VCaP (cell line): ENCODE measurements at regions not wholly inside any gene's neighbourhood (a gene's known extent, or its start where the extent isn't known, plus 50 kb on each side); places are given as distances from the start of the nearest gene placed in this dataset.

Experiments used
- H3K27ac ChIP-seq: fragments of 450-650 bp; 2 replicates; pipeline ENCODE4 v1.5.1; 2017
- TF ChIP-seq, protein P1 (sequence below): fragments of 450-650 bp; conservative IDR thresholded peaks from 2 replicates; pipeline ENCODE4 v1.5.1; 2017; ENCODE audit warnings: mild to moderate bottlenecking, moderate library complexity

DNA sequence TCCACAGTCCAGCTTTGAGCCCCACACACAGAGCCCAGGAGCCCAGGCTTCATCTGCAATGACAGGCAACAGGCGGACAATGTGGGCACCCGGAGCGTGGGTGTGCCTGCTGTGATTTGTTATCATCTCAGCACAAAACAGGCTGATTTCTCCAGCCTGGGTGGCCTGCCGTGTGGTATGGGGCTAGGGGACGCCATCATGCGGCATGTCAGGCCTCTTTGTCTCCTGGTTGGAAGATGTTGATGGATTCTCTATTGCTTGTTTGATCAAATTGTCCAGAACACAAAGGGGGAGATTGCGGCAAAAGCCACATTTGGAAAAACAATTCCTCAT, 147.1 kb downstream of the KIF26A start:
- TF ChIP-seq, protein P1, sequence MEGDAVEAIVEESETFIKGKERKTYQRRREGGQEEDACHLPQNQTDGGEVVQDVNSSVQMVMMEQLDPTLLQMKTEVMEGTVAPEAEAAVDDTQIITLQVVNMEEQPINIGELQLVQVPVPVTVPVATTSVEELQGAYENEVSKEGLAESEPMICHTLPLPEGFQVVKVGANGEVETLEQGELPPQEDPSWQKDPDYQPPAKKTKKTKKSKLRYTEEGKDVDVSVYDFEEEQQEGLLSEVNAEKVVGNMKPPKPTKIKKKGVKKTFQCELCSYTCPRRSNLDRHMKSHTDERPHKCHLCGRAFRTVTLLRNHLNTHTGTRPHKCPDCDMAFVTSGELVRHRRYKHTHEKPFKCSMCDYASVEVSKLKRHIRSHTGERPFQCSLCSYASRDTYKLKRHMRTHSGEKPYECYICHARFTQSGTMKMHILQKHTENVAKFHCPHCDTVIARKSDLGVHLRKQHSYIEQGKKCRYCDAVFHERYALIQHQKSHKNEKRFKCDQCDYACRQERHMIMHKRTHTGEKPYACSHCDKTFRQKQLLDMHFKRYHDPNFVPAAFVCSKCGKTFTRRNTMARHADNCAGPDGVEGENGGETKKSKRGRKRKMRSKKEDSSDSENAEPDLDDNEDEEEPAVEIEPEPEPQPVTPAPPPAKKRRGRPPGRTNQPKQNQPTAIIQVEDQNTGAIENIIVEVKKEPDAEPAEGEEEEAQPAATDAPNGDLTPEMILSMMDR: no peak
- H3K27ac ChIP-seq: no peak overlapping the region

DNA sequence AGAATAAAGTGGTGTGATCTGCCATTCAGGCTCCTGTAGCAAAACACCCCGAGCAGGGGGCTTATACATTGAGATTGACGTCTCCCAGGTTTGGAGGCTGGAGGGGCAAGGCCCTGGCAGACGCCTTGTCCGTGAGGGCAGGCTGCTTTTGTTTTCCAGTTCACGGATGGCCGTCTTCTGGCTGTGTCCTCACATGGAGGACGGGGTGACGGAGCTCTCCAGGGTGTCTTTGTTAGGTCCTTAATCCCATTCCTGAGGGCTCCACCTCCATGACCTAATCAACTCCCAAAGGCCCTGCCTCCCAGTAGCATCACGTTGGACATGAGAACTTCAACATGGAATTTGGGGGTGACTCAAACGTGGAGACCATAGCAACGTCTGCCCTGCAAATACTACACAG, 147.7 kb downstream of the KIF26A start:
- TF ChIP-seq, protein P1: no peak
- no peak overlapping the region for H3K27ac ChIP-seq

DNA sequence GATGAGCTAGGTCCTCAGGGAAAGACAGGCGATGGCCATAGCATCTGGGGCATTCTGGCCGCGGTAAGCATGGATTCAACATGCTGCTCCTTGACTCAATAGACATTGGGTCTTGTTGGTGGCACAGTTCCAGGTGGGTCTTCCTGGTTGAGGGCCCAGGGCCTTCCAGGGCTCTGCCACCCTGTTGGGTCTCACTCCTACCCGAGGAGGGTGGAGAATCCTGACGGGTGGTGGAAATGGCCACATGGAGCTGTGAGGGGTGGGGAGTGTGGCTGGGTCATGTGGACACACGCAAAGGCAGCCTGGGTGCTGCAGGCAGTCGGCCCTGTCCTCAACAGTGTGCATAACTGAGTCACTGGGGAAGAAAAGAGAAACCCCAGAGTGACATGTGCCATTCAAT, 148.1 kb downstream of the KIF26A start:
- no peak overlapping the region for H3K27ac ChIP-seq
- TF ChIP-seq, protein P1: no peak

DNA sequence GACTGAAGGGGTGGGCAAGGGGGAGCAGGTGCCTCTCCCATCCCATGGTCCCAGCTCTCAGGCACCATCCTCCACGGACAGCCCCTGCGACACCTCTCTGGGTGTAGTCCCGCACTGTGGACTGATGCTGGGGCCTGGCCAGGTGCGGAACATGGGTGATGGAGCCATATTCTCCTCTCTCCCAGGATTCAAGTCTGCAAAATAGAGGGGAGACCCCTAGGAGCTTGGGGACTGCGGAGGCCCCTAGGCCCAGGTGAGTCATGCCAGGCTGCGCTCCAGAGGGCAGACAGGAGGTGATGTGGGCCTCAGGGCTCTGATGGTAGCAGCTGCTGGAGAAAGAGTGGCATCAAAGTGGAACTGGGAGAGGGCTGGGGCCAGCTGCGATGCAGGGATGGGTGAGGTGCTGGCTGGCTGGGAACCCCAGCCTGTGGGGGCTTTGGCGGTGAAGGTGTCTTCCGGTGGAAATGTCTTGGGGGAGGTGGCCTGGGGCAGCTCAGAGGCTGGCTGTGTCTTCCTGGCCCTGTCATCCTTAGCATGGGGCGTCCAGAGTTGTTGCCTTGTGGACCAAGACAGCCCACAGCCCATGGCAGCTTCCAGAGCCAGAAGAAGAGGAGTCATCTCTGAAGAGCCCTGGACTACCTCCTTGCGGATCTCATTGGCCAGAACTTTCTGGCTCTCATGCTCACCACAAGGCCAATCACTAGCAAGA, 149.1 kb downstream of the KIF26A start:
- TF ChIP-seq, protein P1: no peak
- H3K27ac ChIP-seq: no peak overlapping the region

DNA sequence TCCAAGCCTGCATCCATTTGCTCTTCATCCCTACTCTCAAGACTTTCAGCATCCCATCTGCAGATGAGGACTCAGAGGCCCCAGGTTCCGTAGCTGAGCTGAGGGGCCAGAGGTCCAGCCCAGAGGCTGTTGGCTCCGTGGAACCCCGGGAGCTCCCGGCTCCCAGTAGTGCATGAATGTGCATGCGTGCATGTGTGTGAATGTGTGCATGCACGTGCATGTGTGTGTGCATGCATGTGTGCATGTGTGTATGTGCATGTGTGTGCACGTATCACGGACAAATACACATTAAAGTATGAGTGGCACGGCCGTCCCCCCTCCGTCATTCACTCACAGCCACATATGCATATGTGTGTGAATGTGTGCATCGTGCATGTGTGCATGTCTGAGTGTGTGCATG, 149.9 kb downstream of the KIF26A start:
- TF ChIP-seq, protein P1: no peak
- no peak overlapping the region for H3K27ac ChIP-seq

DNA sequence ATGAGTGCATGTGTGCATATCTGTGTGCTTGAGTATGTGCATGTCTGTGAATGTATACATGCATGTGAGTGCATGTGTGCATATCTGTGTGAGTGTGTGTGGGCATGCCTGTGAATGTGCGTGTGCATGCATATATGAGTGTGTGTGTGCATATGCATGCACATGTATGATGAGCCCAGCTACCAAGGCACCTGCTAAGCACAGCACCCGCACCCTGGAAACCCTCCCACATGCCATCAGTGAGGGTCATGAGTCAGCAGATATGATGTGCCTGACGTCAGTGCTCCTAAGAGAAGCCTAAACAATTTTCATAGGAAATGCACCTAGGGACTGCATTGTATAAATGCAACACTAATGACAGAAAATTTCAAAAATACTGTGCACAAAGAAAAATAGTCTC, 151.1 kb downstream of the KIF26A start:
- no peak overlapping the region for H3K27ac ChIP-seq
- TF ChIP-seq, protein P1: no peak

DNA sequence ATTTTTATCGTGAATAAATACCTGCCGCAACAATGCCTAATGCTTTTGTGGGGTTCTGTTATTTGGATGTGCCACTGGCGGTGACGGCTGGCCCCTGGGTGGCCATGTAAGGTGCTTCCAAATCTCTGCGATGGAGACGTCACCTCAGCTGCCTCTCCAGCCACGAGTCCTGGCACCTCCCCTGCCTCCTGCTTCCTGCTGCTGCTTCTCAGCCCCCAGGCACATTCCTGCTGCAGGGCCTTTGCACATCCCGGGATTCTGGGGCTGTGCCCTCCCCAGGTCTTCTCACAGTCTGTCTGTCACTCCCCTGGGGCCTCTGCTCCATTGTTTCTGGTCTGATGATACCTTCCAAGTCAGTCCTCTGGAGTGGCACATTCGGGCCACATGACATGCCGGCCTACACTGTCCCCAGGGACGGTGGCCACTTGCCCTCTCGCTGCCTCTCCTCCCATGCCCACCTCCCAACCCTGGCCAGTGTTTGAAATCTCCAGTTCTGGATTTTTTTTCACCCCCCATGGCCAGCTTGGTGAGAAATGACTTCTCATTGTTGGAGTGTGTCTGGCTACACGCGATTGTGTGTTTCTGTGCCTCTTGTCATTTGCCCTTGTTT, 151.8 kb downstream of the KIF26A start:
- no peak overlapping the region for H3K27ac ChIP-seq
- TF ChIP-seq, protein P1: no peak
